B cell (primary cell): ENCODE measurements at regions not wholly inside any gene's neighbourhood (a gene's known extent, or its start where the extent isn't known, plus 50 kb on each side); places are given as distances from the start of the nearest gene placed in this dataset.

Source experiments
- EZH2 ChIP-seq: IDR thresholded peaks from 2 replicates; pipeline ENCODE4 v1.6.1; 2012; ENCODE audit warnings: borderline replicate concordance, low read depth, mild to moderate bottlenecking, moderate library complexity, low read length; ENCODE audit not compliant: insufficient read depth, poor library complexity, severe bottlenecking
- TF ChIP-seq, protein P1 (sequence below): fragments of 200-600 bp; IDR thresholded peaks from one replicate; pipeline ENCODE4 v1.8.0; 2022; ENCODE audit warnings: antibody characterized with exemption, mild to moderate bottlenecking

DNA sequence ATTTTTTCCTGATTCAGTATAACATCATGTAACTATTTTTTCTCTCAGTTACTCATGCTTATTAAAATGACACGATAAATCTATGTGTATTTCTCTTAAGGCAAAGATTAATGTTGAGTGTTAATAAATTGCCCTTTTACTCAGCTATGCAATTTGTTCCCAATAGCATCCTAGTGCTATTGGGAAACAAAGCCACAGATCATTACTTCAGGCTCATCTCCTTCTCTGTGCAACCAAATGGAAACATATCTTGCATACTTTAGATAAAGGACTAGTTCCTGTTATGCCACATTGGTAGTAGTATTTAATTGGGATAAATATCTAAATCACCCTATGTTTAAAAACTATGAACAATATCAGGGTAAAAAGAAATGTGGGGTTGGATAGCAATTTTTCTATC lies 106.2 kb downstream of the PLPPR4 start:
- TF ChIP-seq, protein P1, sequence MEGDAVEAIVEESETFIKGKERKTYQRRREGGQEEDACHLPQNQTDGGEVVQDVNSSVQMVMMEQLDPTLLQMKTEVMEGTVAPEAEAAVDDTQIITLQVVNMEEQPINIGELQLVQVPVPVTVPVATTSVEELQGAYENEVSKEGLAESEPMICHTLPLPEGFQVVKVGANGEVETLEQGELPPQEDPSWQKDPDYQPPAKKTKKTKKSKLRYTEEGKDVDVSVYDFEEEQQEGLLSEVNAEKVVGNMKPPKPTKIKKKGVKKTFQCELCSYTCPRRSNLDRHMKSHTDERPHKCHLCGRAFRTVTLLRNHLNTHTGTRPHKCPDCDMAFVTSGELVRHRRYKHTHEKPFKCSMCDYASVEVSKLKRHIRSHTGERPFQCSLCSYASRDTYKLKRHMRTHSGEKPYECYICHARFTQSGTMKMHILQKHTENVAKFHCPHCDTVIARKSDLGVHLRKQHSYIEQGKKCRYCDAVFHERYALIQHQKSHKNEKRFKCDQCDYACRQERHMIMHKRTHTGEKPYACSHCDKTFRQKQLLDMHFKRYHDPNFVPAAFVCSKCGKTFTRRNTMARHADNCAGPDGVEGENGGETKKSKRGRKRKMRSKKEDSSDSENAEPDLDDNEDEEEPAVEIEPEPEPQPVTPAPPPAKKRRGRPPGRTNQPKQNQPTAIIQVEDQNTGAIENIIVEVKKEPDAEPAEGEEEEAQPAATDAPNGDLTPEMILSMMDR = no peak
- TF ChIP-seq EZH2 = no peak
